ENCODE measurements at regions not wholly inside any gene's neighbourhood (a gene's known extent, or its start where the extent isn't known, plus 50 kb on each side); places are given as distances from the start of the nearest gene placed in this dataset.

GRCh38 chr13:34011552-34012085 lies 193.7 kb downstream of the RFC3 start:
- TF ChIP-seq CTCF (IDR thresholded peaks at IDR 0.05; ENCODE audit: insufficient read depth, low read length) = no peak
- no peak for TF ChIP-seq SPI1 (IDR thresholded peaks at IDR 0.05; ENCODE audit: borderline replicate concordance, low read depth)
- TF ChIP-seq POLR2AphosphoS5 (IDR thresholded peaks at IDR 0.05; ENCODE audit: low read depth) = no peak
- no peak for TF ChIP-seq GABPA (IDR thresholded peaks at IDR 0.05; ENCODE audit: low read depth)
- no peak for TF ChIP-seq REST (IDR thresholded peaks at IDR 0.05; ENCODE audit: insufficient replicate concordance, low read depth)

Data from HL-60 (cell line).